HCT116 (cell line): ENCODE measurements at regions not wholly inside any gene's neighbourhood (a gene's known extent, or its start where the extent isn't known, plus 50 kb on each side); places are given as distances from the start of the nearest gene placed in this dataset.

Source experiments
- ATAC-seq: fragments of 200-7000 bp; cut with Tn5 transposase; 2 replicates; pipeline ENCODE4 v1.9.1; 2020; ENCODE audit warnings: mild to moderate bottlenecking, moderate library complexity
- BruUV-seq: library from RNA; stranded (reverse); fragments of 400-500 nt; replicated peaks from 2 replicates; lab custom pipeline; 2021; lab: Mats Ljungman, UMichigan
- CTCF ChIA-PET: fragments of 300-600 bp; sonication (Branson Sonifier 250); formaldehyde crosslinking; loops from one replicate; lab custom pipeline; 2021; ENCODE audit warnings: antibody characterized with exemption; lab: Charles Lee
- POLR2A ChIA-PET: fragments of 300-600, 350-600 bp; sonication (Branson Sonifier 250); formaldehyde crosslinking; loops from one replicate; lab custom pipeline; 2021; ENCODE audit warnings: antibody characterized with exemption; lab: Charles Lee
- RAD21 ChIA-PET, 2 experiments: fragments of 300-600 bp; sonication (Branson Sonifier 250); formaldehyde crosslinking; loops; one replicate each; lab custom pipeline; 2023; ENCODE audit warnings: low total read pairs in 2 of 2; ENCODE audit not compliant: uncharacterized antibody in 2 of 2, unreplicated experiment in 2 of 2, low non-redundant PET in 1 of 2; lab: Charles Lee
- DNase-seq: peaks from one replicate; pipeline ENCODE4 v3.0.0-alpha.2; 2010; ENCODE audit warnings: low read depth, low spot score
- H2AFZ ChIP-seq: fragments of 200-600 bp; shearing (Covaris generic), sonication (generic); 2 replicates; pipeline ENCODE4 v1.6.1; 2017; ENCODE audit warnings: low read depth, mixed run types, mixed read lengths, antibody characterized with exemption, low read length; ENCODE audit not compliant: poor library complexity, severe bottlenecking
- H3K27ac ChIP-seq: 2 replicates; pipeline ENCODE4 v1.5.1; 2012; ENCODE audit warnings: low read depth, low read length
- H3K27me3 ChIP-seq: fragments of 200-600 bp; sonication (generic); 2 replicates; pipeline ENCODE4 v1.6.1; 2016; ENCODE audit warnings: mixed run types, low read length, mixed read lengths; ENCODE audit not compliant: insufficient read depth
- H3K36me3 ChIP-seq, 2 experiments: fragments of 200-500 bp in 1 of 2; fragments of 200-600 bp in 1 of 2; sonication (Bioruptor generic) in 1 of 2; sonication (generic) in 1 of 2; 2 replicates each; pipeline versions ENCODE4 v1.5.1 to v1.6.1; 2014 to 2016; ENCODE audit warnings: low read length in 2 of 2, inconsistent platforms in 1 of 2, mixed read lengths in 1 of 2, mixed run types in 1 of 2; ENCODE audit not compliant: insufficient read depth in 2 of 2, control insufficient read depth in 1 of 2
- H3K4me1 ChIP-seq, 2 experiments: fragments of 200-600 bp in 1 of 2; sonication (generic) in 1 of 2; 2 replicates each; pipeline versions ENCODE4 v1.5.1 to v1.6.1; 2012 to 2017; ENCODE audit warnings: low read length in 2 of 2, inconsistent platforms in 1 of 2, mild to moderate bottlenecking in 1 of 2, mixed read lengths in 1 of 2, mixed run types in 1 of 2, moderate library complexity in 1 of 2; ENCODE audit not compliant: insufficient read depth in 2 of 2, control insufficient read depth in 1 of 2
- H3K4me2 ChIP-seq: fragments of 200-600 bp; sonication (generic); 2 replicates; pipeline ENCODE4 v1.6.1; 2017; ENCODE audit warnings: mixed run types, low read length, mixed read lengths
- H3K4me3 ChIP-seq, 2 experiments: fragments of 200-600 bp in 1 of 2; sonication (generic) in 1 of 2; replicated peaks in 1 of 2; 2 replicates each; pipeline ENCODE4 v1.5.1; 2011 to 2016; ENCODE audit warnings: low read length in 2 of 2, control low read depth in 1 of 2, low read depth in 1 of 2, mild to moderate bottlenecking in 1 of 2, mixed read lengths in 1 of 2, mixed run types in 1 of 2
- H3K79me2 ChIP-seq: fragments of 200-600 bp; sonication (generic); 2 replicates; pipeline ENCODE4 v1.6.1; 2017; ENCODE audit warnings: mild to moderate bottlenecking, mixed run types, low read length, moderate library complexity, mixed read lengths; ENCODE audit not compliant: insufficient read depth
- H3K9ac ChIP-seq: fragments of 200-600 bp; sonication (generic); 2 replicates; pipeline ENCODE4 v1.6.1; 2016; ENCODE audit warnings: low read length, mixed read lengths
- H3K9me2 ChIP-seq: fragments of 200-600 bp; sonication (generic), shearing (Covaris generic); 2 replicates; pipeline ENCODE4 v1.6.1; 2017; ENCODE audit warnings: mixed run types, mild to moderate bottlenecking, moderate library complexity; ENCODE audit not compliant: insufficient read depth
- H3K9me3 ChIP-seq, 2 experiments: fragments of 200-500 bp in 1 of 2; fragments of 200-600 bp in 1 of 2; sonication (Bioruptor generic) in 1 of 2; sonication (generic) in 1 of 2; 2 replicates each; pipeline ENCODE4 v1.6.1; 2014 to 2017; ENCODE audit warnings: low read length in 2 of 2, mixed read lengths in 2 of 2, inconsistent platforms in 1 of 2, low read depth in 1 of 2, mild to moderate bottlenecking in 1 of 2, mixed run types in 1 of 2, moderate library complexity in 1 of 2; ENCODE audit not compliant: control insufficient read depth in 1 of 2, insufficient read depth in 1 of 2
- H4K20me1 ChIP-seq: fragments of 200-600 bp; sonication (generic), shearing (Covaris generic); 2 replicates; pipeline ENCODE4 v1.6.1; 2017; ENCODE audit warnings: mixed run types, mild to moderate bottlenecking, moderate library complexity; ENCODE audit not compliant: insufficient read depth
- CBX3 ChIP-seq: IDR thresholded peaks from 2 replicates; pipeline ENCODE4 v1.6.1; 2012; ENCODE audit warnings: low read depth
- CEBPB ChIP-seq: IDR thresholded peaks from 2 replicates; pipeline ENCODE4 v1.6.1; 2012; ENCODE audit warnings: low read depth
- EGR1 ChIP-seq: IDR thresholded peaks from 2 replicates; pipeline ENCODE4 v1.6.1; 2012; ENCODE audit warnings: low read depth
- ELF1 ChIP-seq: IDR thresholded peaks from 2 replicates; pipeline ENCODE4 v1.6.1; 2012; ENCODE audit warnings: low read depth, borderline replicate concordance
- FOSL1 ChIP-seq: IDR thresholded peaks from 2 replicates; pipeline ENCODE4 v1.6.1; 2012; ENCODE audit warnings: low read depth
- JUND ChIP-seq: IDR thresholded peaks from 2 replicates; pipeline ENCODE4 v1.6.1; 2012
- RAD21 ChIP-seq: IDR thresholded peaks from 2 replicates; pipeline ENCODE4 v1.6.1; 2012; ENCODE audit warnings: low read depth, mild to moderate bottlenecking
- SIN3A ChIP-seq: IDR thresholded peaks from 2 replicates; pipeline ENCODE4 v1.6.1; 2012; ENCODE audit warnings: low read depth
- SP1 ChIP-seq: IDR thresholded peaks from 2 replicates; pipeline ENCODE4 v1.6.1; 2012; ENCODE audit warnings: low read depth
- SRF ChIP-seq: IDR thresholded peaks from 2 replicates; pipeline ENCODE4 v1.6.1; 2012; ENCODE audit warnings: low read depth
- TCF7L2 ChIP-seq: IDR thresholded peaks from 2 replicates; pipeline ENCODE4 v1.7.0; 2011; ENCODE audit warnings: borderline replicate concordance, inconsistent platforms; ENCODE audit not compliant: insufficient read depth, insufficient read length; ENCODE audit errors: extremely low read depth
- YY1 ChIP-seq: IDR thresholded peaks from 2 replicates; pipeline ENCODE4 v1.6.1; 2011; ENCODE audit warnings: low read length, low read depth, moderate library complexity, mild to moderate bottlenecking; ENCODE audit not compliant: insufficient replicate concordance; ENCODE audit errors: extremely low read depth
- ZFX ChIP-seq: fragments of 450-650 bp; IDR thresholded peaks from 2 replicates; pipeline ENCODE4 v1.6.1; 2017
- ZNF274 ChIP-seq: fragments of 200-500 bp; sonication (Bioruptor generic); IDR thresholded peaks from 2 replicates; pipeline ENCODE4 v1.6.1; 2014; ENCODE audit warnings: mild to moderate bottlenecking, low read depth, low read length, inconsistent platforms
- intact Hi-C: fragments of 100-400 bp; cut with micrococcal nuclease; formaldehyde crosslinking; loops from 2 replicates; pipeline ENCODE4 v1.10.0; 2022
- TF ChIP-seq, protein P1 (sequence below): IDR thresholded peaks from 2 replicates; pipeline ENCODE4 v1.6.1; 2011; ENCODE audit warnings: mild to moderate bottlenecking, low read length, moderate library complexity; ENCODE audit not compliant: insufficient replicate concordance; ENCODE audit errors: extremely low read depth
- TF ChIP-seq, protein P2 (sequence below), 3 experiments: fragments of 200-600 bp in 1 of 3; sonication (generic) in 1 of 3; IDR thresholded peaks in 2 of 3; conservative IDR thresholded peaks in 1 of 3; 2 replicates each; pipeline ENCODE4 v1.5.1; 2012 to 2017; ENCODE audit warnings: low read depth in 2 of 3, low read length in 2 of 3, antibody characterized with exemption in 1 of 3, borderline replicate concordance in 1 of 3, control low read depth in 1 of 3, mild to moderate bottlenecking in 1 of 3, mixed read lengths in 1 of 3, mixed run types in 1 of 3, moderate library complexity in 1 of 3; ENCODE audit not compliant: insufficient read depth in 1 of 3

- Histone ChIP-seq H3K4me3 (no peak overlapping the region), H3K36me3 (no peaks in the 10 kb centered on the region), H3K27me3 (peaks cover 28% of the 10 kb centered on the region), H3K9me3 (no peaks in the 10 kb centered on the region), H3K9ac (no peak overlapping the region), H3K79me2 (no peaks in the 10 kb centered on the region), H3K27ac (no peak overlapping the region), H3K4me2 (no peak overlapping the region), H3K9me2 (no peaks in the 10 kb centered on the region), H4K20me1 (no peaks in the 10 kb centered on the region), H2AFZ (no peak overlapping the region), H3K4me1 (no peaks in the 10 kb centered on the region)
- ChIA-PET CTCF (no interaction called here), POLR2A (no interaction called here), RAD21 (no interaction called here)
- BruUV-seq, result no TSS peak
- DNase-seq (no peak), ATAC-seq (no peak)
- intact Hi-C loops, result no loop called here
- TF ChIP-seq SIN3A (no peak), ZNF274 (no peak), ZFX (no peak), ELF1 (no peak), CEBPB (no peak), FOSL1 (no peak), SRF (no peak), EGR1 (no peak), YY1 (no peak), RAD21 (no peak), SP1 (no peak), TCF7L2 (no peak), JUND (no peak), CBX3 (no peak)
- TF ChIP-seq, protein P1, sequence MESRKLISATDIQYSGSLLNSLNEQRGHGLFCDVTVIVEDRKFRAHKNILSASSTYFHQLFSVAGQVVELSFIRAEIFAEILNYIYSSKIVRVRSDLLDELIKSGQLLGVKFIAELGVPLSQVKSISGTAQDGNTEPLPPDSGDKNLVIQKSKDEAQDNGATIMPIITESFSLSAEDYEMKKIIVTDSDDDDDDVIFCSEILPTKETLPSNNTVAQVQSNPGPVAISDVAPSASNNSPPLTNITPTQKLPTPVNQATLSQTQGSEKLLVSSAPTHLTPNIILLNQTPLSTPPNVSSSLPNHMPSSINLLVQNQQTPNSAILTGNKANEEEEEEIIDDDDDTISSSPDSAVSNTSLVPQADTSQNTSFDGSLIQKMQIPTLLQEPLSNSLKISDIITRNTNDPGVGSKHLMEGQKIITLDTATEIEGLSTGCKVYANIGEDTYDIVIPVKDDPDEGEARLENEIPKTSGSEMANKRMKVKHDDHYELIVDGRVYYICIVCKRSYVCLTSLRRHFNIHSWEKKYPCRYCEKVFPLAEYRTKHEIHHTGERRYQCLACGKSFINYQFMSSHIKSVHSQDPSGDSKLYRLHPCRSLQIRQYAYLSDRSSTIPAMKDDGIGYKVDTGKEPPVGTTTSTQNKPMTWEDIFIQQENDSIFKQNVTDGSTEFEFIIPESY, result no peak
- TF ChIP-seq, protein P2, sequence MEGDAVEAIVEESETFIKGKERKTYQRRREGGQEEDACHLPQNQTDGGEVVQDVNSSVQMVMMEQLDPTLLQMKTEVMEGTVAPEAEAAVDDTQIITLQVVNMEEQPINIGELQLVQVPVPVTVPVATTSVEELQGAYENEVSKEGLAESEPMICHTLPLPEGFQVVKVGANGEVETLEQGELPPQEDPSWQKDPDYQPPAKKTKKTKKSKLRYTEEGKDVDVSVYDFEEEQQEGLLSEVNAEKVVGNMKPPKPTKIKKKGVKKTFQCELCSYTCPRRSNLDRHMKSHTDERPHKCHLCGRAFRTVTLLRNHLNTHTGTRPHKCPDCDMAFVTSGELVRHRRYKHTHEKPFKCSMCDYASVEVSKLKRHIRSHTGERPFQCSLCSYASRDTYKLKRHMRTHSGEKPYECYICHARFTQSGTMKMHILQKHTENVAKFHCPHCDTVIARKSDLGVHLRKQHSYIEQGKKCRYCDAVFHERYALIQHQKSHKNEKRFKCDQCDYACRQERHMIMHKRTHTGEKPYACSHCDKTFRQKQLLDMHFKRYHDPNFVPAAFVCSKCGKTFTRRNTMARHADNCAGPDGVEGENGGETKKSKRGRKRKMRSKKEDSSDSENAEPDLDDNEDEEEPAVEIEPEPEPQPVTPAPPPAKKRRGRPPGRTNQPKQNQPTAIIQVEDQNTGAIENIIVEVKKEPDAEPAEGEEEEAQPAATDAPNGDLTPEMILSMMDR (IDR thresholded peaks at IDR 0.05 in 2 of 3, conservative IDR thresholded peaks at IDR 0.05 in 1 of 3; ENCODE audit: borderline replicate concordance in 1 of 3, insufficient read depth in 1 of 3, low read depth in 2 of 3, low read length in 2 of 3), result no peak
These were observed 104.3 kb upstream of the NUDT7 start for GRCh38 chr16:77617996-77618395.
